ENCODE measurements at regions not wholly inside any gene's neighbourhood (a gene's known extent, or its start where the extent isn't known, plus 50 kb on each side); places are given as distances from the start of the nearest gene placed in this dataset.

DNA sequence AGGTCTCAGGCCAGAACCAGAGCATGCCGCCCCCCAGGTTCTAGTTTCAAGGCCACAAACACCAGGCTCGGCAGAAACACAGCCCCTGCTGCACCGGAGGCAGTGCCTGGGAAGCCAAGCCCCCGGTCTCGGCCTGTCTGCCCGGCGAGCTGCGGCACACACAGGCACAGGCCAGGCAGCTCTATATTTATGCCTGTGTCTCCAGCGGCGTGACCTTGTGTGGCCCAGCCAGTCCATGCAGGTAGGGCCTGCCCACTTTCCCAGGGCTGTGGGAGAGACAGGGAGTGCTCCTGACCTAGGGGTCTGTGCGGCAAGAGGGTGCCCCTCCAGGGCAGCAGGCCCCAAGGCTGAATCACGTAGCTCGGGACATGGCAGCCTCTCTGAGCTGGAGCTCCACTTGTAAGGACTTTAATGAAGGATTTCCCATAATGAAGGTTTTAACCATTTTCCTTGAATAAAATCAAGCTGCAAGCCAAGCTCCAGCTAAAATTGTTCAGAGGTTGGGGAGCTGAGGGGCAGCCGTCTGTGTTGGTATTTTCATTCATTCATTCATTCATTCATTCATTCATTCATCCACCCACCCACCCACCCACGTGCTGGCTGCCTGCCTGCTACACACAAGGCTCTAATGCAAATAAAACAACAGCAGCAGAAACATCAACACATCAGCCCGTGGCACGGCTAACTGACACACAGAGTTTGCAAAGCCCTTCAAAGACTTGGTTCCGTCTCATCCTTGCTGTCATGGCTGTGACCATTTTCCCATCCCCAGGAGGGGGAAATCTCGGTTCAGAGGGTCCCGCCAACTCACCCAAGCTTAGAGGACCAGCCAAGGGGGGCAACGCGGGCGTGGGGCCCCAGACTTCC lies 92.0 kb downstream of the RFLNA start:
- no peak overlapping the region for H3K4me3 Mint-ChIP-seq

GRCh38 chr12:124386059-124386458 lies 91.2 kb downstream of the RFLNA start:
- Histone ChIP-seq H3K4me1 (ENCODE audit: insufficient read depth, low read length) (peaks cover 13% of the 10 kb centered on the region), H3K27ac (ENCODE audit: low read depth, low read length) (no peak overlapping the region), H3K36me3 (ENCODE audit: insufficient read depth, low read length) (peaks cover 22% of the 10 kb centered on the region), H3K4me3 (ENCODE audit: low read length in 2 of 2) (no peak overlapping the region), H3K27me3 (ENCODE audit: insufficient read depth, low read length) (no peaks in the 10 kb centered on the region), H3K9me3 (ENCODE audit: control insufficient read depth in 1 of 2, low read length in 2 of 2) (no peaks in the 10 kb centered on the region)
- no peak overlapping the region for H3K27ac Mint-ChIP-seq
- POLR2A ChIA-PET (ENCODE audit: partially characterized antibody) = interaction anchor here (0.6 kb wide), 1 partner anchor 13 kb away, joined by 3 read pairs; no protein-coding TSS in a partner anchor
- CTCF ChIA-PET (ENCODE audit: partially characterized antibody) = interaction anchor here (1.0 kb wide), 1 partner anchor 13 kb away, joined by 3 read pairs; no protein-coding TSS in a partner anchor
- no peaks in the 10 kb centered on the region for H3K9me3 Mint-ChIP-seq
- H3K4me1 Mint-ChIP-seq = peaks cover 0 to 19% (median 9%) of the 10 kb centered on the region in 4 donors
- H3K4me3 Mint-ChIP-seq = no peak overlapping the region
- no peak for DNase-seq
- peaks cover 6 to 26% of the 10 kb centered on the region in 2 donors for H3K36me3 Mint-ChIP-seq
- intact Hi-C loops (cut with micrococcal nuclease) = no loop called here
- no peaks in the 10 kb centered on the region for H3K27me3 Mint-ChIP-seq

More for the DNA sequence above, 92.0 kb downstream of the RFLNA start:
- H3K27me3 Mint-ChIP-seq = no peaks in the 10 kb centered on the region
- no peak for DNase-seq
- Histone ChIP-seq H3K4me3 (ENCODE audit: low read length in 2 of 2) (no peak overlapping the region), H3K9me3 (ENCODE audit: control insufficient read depth in 1 of 2, low read length in 2 of 2) (no peaks in the 10 kb centered on the region), H3K27ac (ENCODE audit: low read depth, low read length) (no peak overlapping the region), H3K4me1 (ENCODE audit: insufficient read depth, low read length) (peaks cover 21% of the 10 kb centered on the region), H3K36me3 (ENCODE audit: insufficient read depth, low read length) (peaks cover 18% of the 10 kb centered on the region), H3K27me3 (ENCODE audit: insufficient read depth, low read length) (no peaks in the 10 kb centered on the region)
- no peak overlapping the region for H3K27ac Mint-ChIP-seq
- H3K4me1 Mint-ChIP-seq = peaks cover 8 to 27% (median 17%) of the 10 kb centered on the region in 4 donors
- H3K9me3 Mint-ChIP-seq = no peaks in the 10 kb centered on the region
- intact Hi-C loops (cut with micrococcal nuclease) = no loop called here
- ChIA-PET CTCF (ENCODE audit: partially characterized antibody) (interaction anchor here (1.0 to 1.2 kb wide), 2 partner anchors 13 to 20 kb away, joined by 3 read pairs; no protein-coding TSS in a partner anchor), POLR2A (ENCODE audit: partially characterized antibody) (interaction anchor here (2.2 kb wide), 1 partner anchor 79 kb away, joined by 6 read pairs; no protein-coding TSS in a partner anchor)
- H3K36me3 Mint-ChIP-seq = peaks cover 0 to 21% of the 10 kb centered on the region in 2 donors

GRCh38 chr12:124385219-124385969 lies 90.5 kb downstream of the RFLNA start:
- peaks cover 12% of the 10 kb centered on the region for H3K4me1 ChIP-seq (ENCODE audit: insufficient read depth, low read length)
- peaks cover 24% of the 10 kb centered on the region for H3K36me3 ChIP-seq (ENCODE audit: insufficient read depth, low read length)
- H3K4me3 ChIP-seq (ENCODE audit: low read length in 2 of 2) = no peak overlapping the region
- Mint-ChIP-seq H3K4me3 (no peak overlapping the region), H3K36me3 (peaks cover 7 to 31% of the 10 kb centered on the region in 2 donors), H3K27me3 (no peaks in the 10 kb centered on the region), H3K9me3 (no peaks in the 10 kb centered on the region), H3K4me1 (peaks cover 0 to 13% (median 8%) of the 10 kb centered on the region in 4 donors), H3K27ac (peak overlapping the region in 1 of 7 donors; percentile 47)
- H3K27me3 ChIP-seq (ENCODE audit: insufficient read depth, low read length) = no peaks in the 10 kb centered on the region
- H3K27ac ChIP-seq (ENCODE audit: low read depth, low read length) = no peak overlapping the region
- POLR2A ChIA-PET (ENCODE audit: partially characterized antibody) = interaction anchor here (0.6 kb wide), 1 partner anchor 14 kb away, joined by 3 read pairs; no protein-coding TSS in a partner anchor
- CTCF ChIA-PET (ENCODE audit: partially characterized antibody) = no interaction called here
- intact Hi-C loops (cut with micrococcal nuclease) = no loop called here
- no peaks in the 10 kb centered on the region for H3K9me3 ChIP-seq (ENCODE audit: control insufficient read depth in 1 of 2, low read length in 2 of 2)
- no peak for DNase-seq

- Histone ChIP-seq H3K27me3 (ENCODE audit: insufficient read depth, low read length) (no peaks in the 10 kb centered on the region), H3K27ac (ENCODE audit: low read depth, low read length) (no peak overlapping the region), H3K36me3 (ENCODE audit: insufficient read depth, low read length) (peaks cover 24% of the 10 kb centered on the region), H3K4me3 (ENCODE audit: low read length in 2 of 2) (no peak overlapping the region), H3K9me3 (ENCODE audit: control insufficient read depth in 1 of 2, low read length in 2 of 2) (no peaks in the 10 kb centered on the region), H3K4me1 (ENCODE audit: insufficient read depth, low read length) (peaks cover 5% of the 10 kb centered on the region)
- CTCF ChIA-PET (ENCODE audit: partially characterized antibody) = no interaction called here
- intact Hi-C loops (cut with micrococcal nuclease) = no loop called here
- Mint-ChIP-seq H3K27ac (peak overlapping the region in 1 of 7 donors; percentile 80), H3K4me3 (no peak overlapping the region), H3K36me3 (peaks cover 10 to 33% of the 10 kb centered on the region in 2 donors), H3K9me3 (no peaks in the 10 kb centered on the region), H3K27me3 (no peaks in the 10 kb centered on the region), H3K4me1 (peaks cover 0 to 5% (median 3%) of the 10 kb centered on the region in 4 donors)
- POLR2A ChIA-PET (ENCODE audit: partially characterized antibody) = no interaction called here
- no peak for DNase-seq
Measured at GRCh38 chr12:124384299-124384894, 89.5 kb downstream of the RFLNA start.

DNA sequence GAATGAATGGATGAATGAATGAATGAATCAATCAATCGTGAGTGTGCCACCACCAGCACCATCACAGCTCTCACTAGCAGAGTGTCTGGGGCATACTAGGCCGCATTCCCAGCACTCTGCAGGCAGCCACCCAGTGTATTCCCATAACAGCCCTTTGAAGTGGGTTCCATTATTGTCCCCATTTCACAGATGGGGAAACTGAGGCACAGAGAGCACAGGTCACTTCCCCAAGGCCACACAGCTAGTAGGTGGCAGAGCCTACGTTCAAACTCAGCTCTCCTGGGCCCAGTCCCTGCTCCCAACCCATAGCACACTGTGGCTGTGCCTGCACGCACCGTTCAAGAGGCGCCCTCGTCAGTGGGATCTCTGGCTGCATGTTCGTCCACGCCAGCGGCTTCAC lies 88.1 kb downstream of the RFLNA start:
- H3K4me1 Mint-ChIP-seq = peaks cover 0 to 3% (median 0%) of the 10 kb centered on the region in 4 donors
- DNase-seq = no peak
- H3K4me1 ChIP-seq (ENCODE audit: insufficient read depth, low read length) = no peaks in the 10 kb centered on the region
- H3K9me3 ChIP-seq (ENCODE audit: control insufficient read depth in 1 of 2, low read length in 2 of 2) = no peaks in the 10 kb centered on the region
- ChIA-PET POLR2A (ENCODE audit: partially characterized antibody) (no interaction called here), CTCF (ENCODE audit: partially characterized antibody) (interaction anchor here (1.2 kb wide), 1 partner anchor 383 kb away, joined by 3 read pairs; no protein-coding TSS in a partner anchor)
- no peaks in the 10 kb centered on the region for H3K9me3 Mint-ChIP-seq
- H3K27me3 Mint-ChIP-seq = no peaks in the 10 kb centered on the region
- intact Hi-C loops (cut with micrococcal nuclease) = no loop called here
- H3K4me3 Mint-ChIP-seq = no peak overlapping the region
- H3K27ac ChIP-seq (ENCODE audit: low read depth, low read length) = no peak overlapping the region
- no peaks in the 10 kb centered on the region for H3K27me3 ChIP-seq (ENCODE audit: insufficient read depth, low read length)
- no peak overlapping the region for H3K4me3 ChIP-seq (ENCODE audit: low read length in 2 of 2)
- peaks cover 24% of the 10 kb centered on the region for H3K36me3 ChIP-seq (ENCODE audit: insufficient read depth, low read length)
- H3K27ac Mint-ChIP-seq = no peak overlapping the region
- peaks cover 14 to 42% of the 10 kb centered on the region in 2 donors for H3K36me3 Mint-ChIP-seq

GRCh38 chr12:124381456-124382296 lies 86.8 kb downstream of the RFLNA start:
- Mint-ChIP-seq H3K36me3 (peaks cover 18 to 52% of the 10 kb centered on the region in 2 donors), H3K27me3 (no peaks in the 10 kb centered on the region), H3K27ac (peak overlapping the region in 6 of 7 donors; percentile 7 to 46 (median 20)), H3K4me3 (no peak overlapping the region), H3K4me1 (peaks cover 0 to 3% (median 0%) of the 10 kb centered on the region in 4 donors), H3K9me3 (no peaks in the 10 kb centered on the region)
- H3K4me1 ChIP-seq (ENCODE audit: insufficient read depth, low read length) = no peaks in the 10 kb centered on the region
- no peak overlapping the region for H3K27ac ChIP-seq (ENCODE audit: low read depth, low read length)
- no peaks in the 10 kb centered on the region for H3K27me3 ChIP-seq (ENCODE audit: insufficient read depth, low read length)
- POLR2A ChIA-PET (ENCODE audit: partially characterized antibody) = no interaction called here
- peaks cover 28% of the 10 kb centered on the region for H3K36me3 ChIP-seq (ENCODE audit: insufficient read depth, low read length)
- H3K4me3 ChIP-seq (ENCODE audit: low read length in 2 of 2) = no peak overlapping the region
- CTCF ChIA-PET (ENCODE audit: partially characterized antibody) = no interaction called here
- no peaks in the 10 kb centered on the region for H3K9me3 ChIP-seq (ENCODE audit: control insufficient read depth in 1 of 2, low read length in 2 of 2)
- no peak for DNase-seq
- intact Hi-C loops (cut with micrococcal nuclease) = no loop called here
